ENCODE measurements at regions not wholly inside any gene's neighbourhood (a gene's known extent, or its start where the extent isn't known, plus 50 kb on each side); places are given as distances from the start of the nearest gene placed in this dataset.
A peak's percentile ranks its signal among the peaks of the same experiment; 100 is the strongest.

GRCh38 chr10:6771331-6771730, 191.3 kb upstream of the PRKCQ start:
- TF ChIP-seq CTCF (IDR thresholded peaks at IDR 0.05; ENCODE audit: insufficient read depth, low read length, missing control alignments) = no peak
- H3K4me3 ChIP-seq (ENCODE audit: low read depth, low read length) = no peak overlapping the region
- POLR2A ChIA-PET = no interaction called here
- CTCF ChIA-PET = no interaction called here
- DNase-seq (ENCODE audit: low read depth, low spot score) = no peak

DNA sequence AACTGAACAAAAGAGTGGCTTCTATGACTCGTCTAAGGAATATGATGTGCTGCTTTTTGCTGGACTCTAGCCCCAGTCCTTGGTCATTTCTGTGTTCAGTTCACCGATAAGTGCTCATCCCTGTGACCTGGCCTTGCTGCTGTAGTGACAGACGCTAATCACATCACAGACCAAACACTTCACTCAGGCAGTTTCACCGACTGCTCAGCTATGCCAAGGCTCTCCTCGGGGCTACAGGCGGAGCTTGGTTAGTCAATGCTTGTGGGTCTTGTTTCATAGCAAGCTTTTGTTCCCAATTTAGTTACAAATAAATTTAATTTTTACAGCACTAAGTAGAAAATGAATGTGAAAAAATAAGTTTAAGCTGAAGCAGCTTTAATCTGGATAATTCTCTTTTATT, 190.8 kb upstream of the PRKCQ start:
- ChIA-PET CTCF (no interaction called here), POLR2A (no interaction called here)
- DNase-seq (ENCODE audit: low read depth, low spot score) = no peak

GRCh38 chr10:6769704-6770417, 189.8 kb upstream of the PRKCQ start:
- ChIA-PET CTCF (no interaction called here), POLR2A (no interaction called here)
- no peak for TF ChIP-seq CTCF (IDR thresholded peaks at IDR 0.05; ENCODE audit: insufficient read depth, low read length, missing control alignments)
- no peak for DNase-seq (ENCODE audit: low read depth, low spot score)
- H3K4me3 ChIP-seq (ENCODE audit: low read depth, low read length) = no peak overlapping the region

More for the DNA sequence above, 190.8 kb upstream of the PRKCQ start:
- H3K4me3 ChIP-seq (ENCODE audit: low read depth, low read length) = no peak overlapping the region
- no peak for TF ChIP-seq CTCF (IDR thresholded peaks at IDR 0.05; ENCODE audit: insufficient read depth, low read length, missing control alignments)

DNA sequence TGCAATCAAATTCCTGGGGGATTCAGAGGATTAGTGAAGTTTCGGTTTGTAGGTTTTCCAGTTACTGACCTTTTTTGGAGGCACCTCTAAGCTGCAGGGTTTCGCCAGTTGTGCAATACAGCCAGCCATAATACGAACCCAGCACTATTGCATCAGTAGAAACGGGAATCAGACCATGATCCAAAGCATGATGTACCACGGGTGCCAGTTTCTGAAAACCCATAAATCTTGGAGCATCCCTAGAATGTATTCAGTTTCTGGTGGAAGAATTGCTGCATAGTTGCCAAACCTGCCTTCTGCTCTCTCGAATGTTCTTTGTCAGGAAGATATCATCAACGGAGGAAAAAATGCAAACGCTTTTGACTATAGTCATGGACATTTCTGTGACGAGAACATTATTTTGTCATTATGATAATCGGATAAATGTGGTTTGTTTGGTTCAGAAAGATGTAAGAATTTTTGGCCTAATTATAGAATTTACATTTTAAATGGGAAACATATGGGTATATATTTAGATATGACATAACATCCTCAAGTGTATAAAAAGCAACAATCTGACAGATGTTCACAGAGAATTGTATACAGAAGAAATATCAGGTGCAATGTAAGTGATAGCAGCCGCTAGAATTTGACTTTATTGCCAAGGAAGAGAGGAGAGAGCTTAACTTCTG, 186.2 kb upstream of the PRKCQ start:
- TF ChIP-seq CTCF (IDR thresholded peaks at IDR 0.05; ENCODE audit: insufficient read depth, low read length, missing control alignments) = no peak
- ChIA-PET POLR2A (no interaction called here), CTCF (interaction anchor here (1.2 kb wide), 1 partner anchor 19 kb away, joined by 3 read pairs; no protein-coding TSS in a partner anchor)
- DNase-seq (ENCODE audit: low read depth, low spot score) = no peak
- H3K4me3 ChIP-seq (ENCODE audit: low read depth, low read length) = peak overlapping the region; percentile 33

DNA sequence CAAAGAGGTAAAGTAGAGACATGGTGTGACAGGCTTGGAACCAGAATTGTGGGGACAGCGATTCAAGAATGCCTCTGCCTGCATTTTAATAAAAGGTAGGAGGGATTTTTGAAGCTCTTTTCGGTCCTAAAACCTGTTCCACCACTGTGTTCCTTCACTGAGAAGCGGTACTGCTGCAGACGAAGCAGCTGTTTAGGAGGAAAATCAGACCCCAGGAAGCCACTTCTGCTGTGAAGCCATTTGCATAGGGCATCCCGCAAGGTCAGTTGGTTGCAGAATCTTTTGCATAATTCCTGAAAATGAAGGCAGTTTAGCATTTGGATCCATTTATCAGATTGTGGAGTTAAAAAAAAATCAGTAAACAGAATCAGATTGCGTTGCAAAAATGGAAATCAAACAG, 183.3 kb upstream of the PRKCQ start:
- ChIA-PET CTCF (no interaction called here), POLR2A (no interaction called here)
- no peak for TF ChIP-seq CTCF (IDR thresholded peaks at IDR 0.05; ENCODE audit: insufficient read depth, low read length, missing control alignments)
- no peak overlapping the region for H3K4me3 ChIP-seq (ENCODE audit: low read depth, low read length)
- DNase-seq (ENCODE audit: low read depth, low spot score) = no peak

GRCh38 chr10:6763001-6763400, 182.9 kb upstream of the PRKCQ start:
- no peak for DNase-seq (ENCODE audit: low read depth, low spot score)
- H3K4me3 ChIP-seq (ENCODE audit: low read depth, low read length) = no peak overlapping the region
- TF ChIP-seq CTCF (IDR thresholded peaks at IDR 0.05; ENCODE audit: insufficient read depth, low read length, missing control alignments) = no peak
- ChIA-PET POLR2A (no interaction called here), CTCF (no interaction called here)
